ENCODE measurements at regions not wholly inside any gene's neighbourhood (a gene's known extent, or its start where the extent isn't known, plus 50 kb on each side); places are given as distances from the start of the nearest gene placed in this dataset.
A peak's percentile ranks its signal among the peaks of the same experiment; 100 is the strongest.

GRCh38 chr12:77687321-77687720, 143.4 kb upstream of the NAV3 start:
- no peaks in the 10 kb centered on the region for H3K4me1 Mint-ChIP-seq (ENCODE audit: insufficient read depth, unreplicated experiment)
- ChIA-PET POLR2A (no interaction called here), CTCF (interaction anchor here (0.6 to 2.9 kb wide), 13 partner anchors 12 to 677 kb away, joined by 3 to 41 read pairs (median 3); no protein-coding TSS in a partner anchor)
- no peaks in the 10 kb centered on the region for H3K9me3 Mint-ChIP-seq (ENCODE audit: unreplicated experiment)
- TF ChIP-seq, protein P1, sequence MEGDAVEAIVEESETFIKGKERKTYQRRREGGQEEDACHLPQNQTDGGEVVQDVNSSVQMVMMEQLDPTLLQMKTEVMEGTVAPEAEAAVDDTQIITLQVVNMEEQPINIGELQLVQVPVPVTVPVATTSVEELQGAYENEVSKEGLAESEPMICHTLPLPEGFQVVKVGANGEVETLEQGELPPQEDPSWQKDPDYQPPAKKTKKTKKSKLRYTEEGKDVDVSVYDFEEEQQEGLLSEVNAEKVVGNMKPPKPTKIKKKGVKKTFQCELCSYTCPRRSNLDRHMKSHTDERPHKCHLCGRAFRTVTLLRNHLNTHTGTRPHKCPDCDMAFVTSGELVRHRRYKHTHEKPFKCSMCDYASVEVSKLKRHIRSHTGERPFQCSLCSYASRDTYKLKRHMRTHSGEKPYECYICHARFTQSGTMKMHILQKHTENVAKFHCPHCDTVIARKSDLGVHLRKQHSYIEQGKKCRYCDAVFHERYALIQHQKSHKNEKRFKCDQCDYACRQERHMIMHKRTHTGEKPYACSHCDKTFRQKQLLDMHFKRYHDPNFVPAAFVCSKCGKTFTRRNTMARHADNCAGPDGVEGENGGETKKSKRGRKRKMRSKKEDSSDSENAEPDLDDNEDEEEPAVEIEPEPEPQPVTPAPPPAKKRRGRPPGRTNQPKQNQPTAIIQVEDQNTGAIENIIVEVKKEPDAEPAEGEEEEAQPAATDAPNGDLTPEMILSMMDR (IDR thresholded peaks at IDR 0.05; ENCODE audit: unreplicated experiment), result no peak
- no TSS peak for BruUV-seq (replicated peaks)
- H3K4me3 Mint-ChIP-seq (ENCODE audit: unreplicated experiment), result no peak overlapping the region
- no peak for DNase-seq (ENCODE audit: unreplicated experiment)
- no peaks in the 10 kb centered on the region for H3K27me3 Mint-ChIP-seq (ENCODE audit: insufficient read depth, unreplicated experiment)
- intact Hi-C loops (cut with micrococcal nuclease), result loop anchor here (5.0 kb wide), 2 partner anchors 620 to 1065 kb away; partner anchors contain the start of gene E2F7
- H3K27ac Mint-ChIP-seq (ENCODE audit: low read depth, unreplicated experiment), result no peak overlapping the region
- H3K36me3 Mint-ChIP-seq (ENCODE audit: insufficient read depth, unreplicated experiment), result peaks cover 7% of the 10 kb centered on the region

DNA sequence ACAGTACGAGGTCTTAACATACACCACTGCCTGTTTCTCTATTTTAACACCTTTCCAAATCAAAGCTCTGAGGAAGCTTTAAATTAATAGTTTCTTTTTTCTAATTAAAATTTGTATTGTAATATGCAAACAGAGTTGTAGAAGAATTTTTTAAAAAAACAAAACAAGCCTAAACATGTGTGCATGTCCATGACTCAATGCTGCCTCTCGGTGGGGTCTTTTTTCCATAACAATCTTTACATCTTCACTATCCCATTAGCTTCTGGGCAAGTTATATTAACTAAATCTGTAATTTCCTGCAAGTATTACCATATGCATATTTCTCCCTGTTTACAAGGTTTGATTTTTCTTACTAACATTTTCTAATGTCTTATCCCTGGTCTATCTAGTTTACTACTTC, 143.9 kb upstream of the NAV3 start:
- no peak for DNase-seq (ENCODE audit: unreplicated experiment)
- H3K27ac Mint-ChIP-seq (ENCODE audit: low read depth, unreplicated experiment), result peak overlapping the region; percentile 12
- H3K9me3 Mint-ChIP-seq (ENCODE audit: unreplicated experiment), result no peaks in the 10 kb centered on the region
- H3K36me3 Mint-ChIP-seq (ENCODE audit: insufficient read depth, unreplicated experiment), result peaks cover 7% of the 10 kb centered on the region
- intact Hi-C loops (cut with micrococcal nuclease), result loop anchor here (5.0 kb wide), 2 partner anchors 619 to 1064 kb away; partner anchors contain the start of gene E2F7
- H3K27me3 Mint-ChIP-seq (ENCODE audit: insufficient read depth, unreplicated experiment), result no peaks in the 10 kb centered on the region
- no TSS peak for BruUV-seq (replicated peaks)
- POLR2A ChIA-PET, result interaction anchor here (0.6 kb wide), 1 partner anchor 17 kb away, joined by 3 read pairs; no protein-coding TSS in a partner anchor
- H3K4me1 Mint-ChIP-seq (ENCODE audit: insufficient read depth, unreplicated experiment), result no peaks in the 10 kb centered on the region
- CTCF ChIA-PET, result interaction anchor here (0.6 to 2.9 kb wide), 14 partner anchors 11 to 676 kb away, joined by 3 to 41 read pairs (median 4); no protein-coding TSS in a partner anchor
- TF ChIP-seq, protein P1 (IDR thresholded peaks at IDR 0.05; ENCODE audit: unreplicated experiment), result no peak
- H3K4me3 Mint-ChIP-seq (ENCODE audit: unreplicated experiment), result no peak overlapping the region

DNA sequence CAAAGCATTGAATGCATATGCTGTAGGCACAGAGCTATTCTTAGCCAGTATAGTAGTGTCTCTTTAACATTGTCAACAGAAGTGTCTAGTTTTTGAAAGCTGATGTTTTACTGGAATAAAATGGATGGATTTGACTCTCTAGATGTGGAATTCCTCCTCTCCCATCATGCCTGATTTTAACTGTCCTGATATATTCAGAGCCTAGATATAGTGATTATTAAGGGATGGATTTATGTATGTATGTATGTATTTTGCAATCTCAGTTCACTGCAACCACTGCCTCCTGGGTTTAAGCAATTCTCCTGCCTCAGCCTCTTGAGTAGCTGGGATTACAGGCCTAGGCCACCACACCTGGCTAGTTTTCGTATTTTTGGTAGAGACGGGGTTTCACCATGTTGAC, 144.8 kb upstream of the NAV3 start:
- no peaks in the 10 kb centered on the region for H3K9me3 Mint-ChIP-seq (ENCODE audit: unreplicated experiment)
- ChIA-PET CTCF (interaction anchor here (0.6 to 2.9 kb wide), 54 partner anchors 9 to 1504 kb away, joined by 3 to 41 read pairs (median 4); no protein-coding TSS in a partner anchor), POLR2A (interaction anchor here (1.2 to 1.3 kb wide), 2 partner anchors 71 to 453 kb away, joined by 3 to 4 read pairs; no protein-coding TSS in a partner anchor)
- DNase-seq (ENCODE audit: unreplicated experiment), result no peak
- H3K4me3 Mint-ChIP-seq (ENCODE audit: unreplicated experiment), result no peak overlapping the region
- H3K27me3 Mint-ChIP-seq (ENCODE audit: insufficient read depth, unreplicated experiment), result no peaks in the 10 kb centered on the region
- TF ChIP-seq, protein P1 (IDR thresholded peaks at IDR 0.05; ENCODE audit: unreplicated experiment), result no peak
- H3K36me3 Mint-ChIP-seq (ENCODE audit: insufficient read depth, unreplicated experiment), result peaks cover 7% of the 10 kb centered on the region
- intact Hi-C loops (cut with micrococcal nuclease), result loop anchor here (1.0 to 5.0 kb wide), 7 partner anchors 71 to 1064 kb away; partner anchors contain the start of gene E2F7
- no TSS peak for BruUV-seq (replicated peaks)
- no peaks in the 10 kb centered on the region for H3K4me1 Mint-ChIP-seq (ENCODE audit: insufficient read depth, unreplicated experiment)
- H3K27ac Mint-ChIP-seq (ENCODE audit: low read depth, unreplicated experiment), result no peak overlapping the region

DNA sequence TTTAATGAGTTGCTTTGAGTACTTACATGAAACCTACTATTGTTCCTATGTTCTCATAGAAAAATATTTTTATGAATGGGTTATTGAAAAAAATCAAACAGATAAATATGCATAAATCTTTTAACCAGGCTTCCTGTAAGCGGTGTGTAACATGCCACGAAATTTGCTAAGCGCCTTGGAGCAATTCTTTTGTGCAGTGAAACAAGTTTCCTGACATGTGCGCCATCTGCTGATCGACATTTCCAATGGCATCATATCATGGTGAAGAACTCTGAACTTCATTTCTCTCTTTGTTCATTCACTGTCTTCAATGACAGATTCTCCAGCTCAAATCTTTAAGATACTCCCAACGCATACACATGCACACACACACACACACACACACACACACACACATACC, 145.6 kb upstream of the NAV3 start:
- TF ChIP-seq, protein P1 (IDR thresholded peaks at IDR 0.05; ENCODE audit: unreplicated experiment), result peak; percentile 62
- intact Hi-C loops (cut with micrococcal nuclease), result loop anchor here (1.0 to 5.0 kb wide), 7 partner anchors 70 to 1063 kb away; partner anchors contain the start of gene E2F7
- no peaks in the 10 kb centered on the region for H3K9me3 Mint-ChIP-seq (ENCODE audit: unreplicated experiment)
- no peak overlapping the region for H3K4me3 Mint-ChIP-seq (ENCODE audit: unreplicated experiment)
- H3K4me1 Mint-ChIP-seq (ENCODE audit: insufficient read depth, unreplicated experiment), result no peaks in the 10 kb centered on the region
- BruUV-seq (replicated peaks), result no TSS peak
- H3K27ac Mint-ChIP-seq (ENCODE audit: low read depth, unreplicated experiment), result no peak overlapping the region
- CTCF ChIA-PET, result interaction anchor here (0.6 to 2.9 kb wide), 59 partner anchors 11 to 1504 kb away, joined by 3 to 41 read pairs (median 3); no protein-coding TSS in a partner anchor
- peak; percentile 83 for DNase-seq (ENCODE audit: unreplicated experiment)
- POLR2A ChIA-PET, result interaction anchor here (0.6 to 1.3 kb wide), 4 partner anchors 66 to 453 kb away, joined by 3 to 4 read pairs (median 3); no protein-coding TSS in a partner anchor
- peaks cover 7% of the 10 kb centered on the region for H3K36me3 Mint-ChIP-seq (ENCODE audit: insufficient read depth, unreplicated experiment)
- H3K27me3 Mint-ChIP-seq (ENCODE audit: insufficient read depth, unreplicated experiment), result no peaks in the 10 kb centered on the region
